IMR-90 (cell line): ENCODE measurements at regions not wholly inside any gene's neighbourhood (a gene's known extent, or its start where the extent isn't known, plus 50 kb on each side); places are given as distances from the start of the nearest gene placed in this dataset.
"Not testable (repeated sequence)": the region's sequence is repeated elsewhere in the genome, so short reads cannot be mapped to it uniquely, and the experiment has no call there.

Source experiments
- ATAC-seq: fragments of 200-7000 bp; cut with Tn5 transposase; 2 replicates; pipeline ENCODE4 v1.9.1; 2020; ENCODE audit warnings: low read depth, mild to moderate bottlenecking, moderate library complexity
- BruUV-seq: library from RNA; stranded (reverse); fragments of 400-500 nt; replicated peaks from 2 replicates; lab custom pipeline; 2021; lab: Mats Ljungman, UMichigan
- CTCF ChIA-PET: fragments of 300-600 bp; formaldehyde crosslinking; extraction: SDS; loops from one replicate; lab custom pipeline; 2021; ENCODE audit warnings: antibody characterized with exemption; lab: Yijun Ruan, JAX
- POLR2A ChIA-PET: fragments of 300-600 bp; sonication (Branson Sonifier 250); formaldehyde crosslinking; loops from one replicate; lab custom pipeline; 2022; ENCODE audit warnings: antibody characterized with exemption; ENCODE audit not compliant: unreplicated experiment; lab: Charles Lee
- DNase-seq: peaks from one replicate; pipeline ENCODE4 v3.0.0; 2013
- H2AFZ ChIP-seq: replicated peaks from 2 replicates; pipeline ENCODE3; 2013; ENCODE audit warnings: low read length, mild to moderate bottlenecking; ENCODE audit not compliant: poor library complexity
- H2AK5ac ChIP-seq: 2 replicates; pipeline ENCODE4 v1.6.1; 2013; ENCODE audit warnings: low read depth, low read length, inconsistent platforms
- H2AK9ac ChIP-seq: replicated peaks from 2 replicates; pipeline ENCODE3; 2013; ENCODE audit warnings: mild to moderate bottlenecking, low read depth, low read length, moderate library complexity; ENCODE audit not compliant: poor library complexity
- H2BK120ac ChIP-seq: 2 replicates; pipeline ENCODE4 v1.6.1; 2013; ENCODE audit warnings: low read depth, low read length, inconsistent platforms
- H2BK15ac ChIP-seq: 3 replicates; pipeline ENCODE4 v1.6.1; 2013; ENCODE audit warnings: low read depth, low read length, inconsistent platforms
- H2BK20ac ChIP-seq: 2 replicates; pipeline ENCODE4 v1.6.1; 2013; ENCODE audit warnings: low read depth, mild to moderate bottlenecking, inconsistent platforms, low read length, moderate library complexity
- H2BK5ac ChIP-seq: 2 replicates; pipeline ENCODE4 v1.6.1; 2013; ENCODE audit warnings: mild to moderate bottlenecking, low read depth, low read length, inconsistent platforms; ENCODE audit not compliant: poor library complexity, severe bottlenecking
- H3K14ac ChIP-seq: replicated peaks from 2 replicates; pipeline ENCODE4 v1.6.1; 2013; ENCODE audit warnings: low read depth, low read length, inconsistent platforms
- H3K18ac ChIP-seq: 2 replicates; pipeline ENCODE4 v1.6.1; 2013; ENCODE audit warnings: low read depth, low read length, control low read depth
- H3K23ac ChIP-seq: 2 replicates; pipeline ENCODE4 v1.6.1; 2013; ENCODE audit warnings: low read depth, low read length, inconsistent platforms
- H3K27ac ChIP-seq: 2 replicates; pipeline ENCODE4 v1.5.1; 2013; ENCODE audit warnings: mild to moderate bottlenecking, control low read depth, low read length; ENCODE audit not compliant: insufficient read depth
- H3K27me3 ChIP-seq: 2 replicates; pipeline ENCODE4 v1.6.1; 2013; ENCODE audit warnings: low read length; ENCODE audit not compliant: control insufficient read depth, insufficient read depth
- H3K36me3 ChIP-seq: 2 replicates; pipeline ENCODE4 v1.6.1; 2013; ENCODE audit warnings: low read length, mixed read lengths; ENCODE audit not compliant: control insufficient read depth, insufficient read depth
- H3K4ac ChIP-seq: 2 replicates; pipeline ENCODE4 v1.6.1; 2013; ENCODE audit warnings: low read depth, low read length, inconsistent platforms
- H3K4me1 ChIP-seq: 2 replicates; pipeline ENCODE4 v1.6.1; 2013; ENCODE audit warnings: low read length, mixed read lengths; ENCODE audit not compliant: control insufficient read depth, insufficient read depth
- H3K4me2 ChIP-seq: 2 replicates; pipeline ENCODE4 v1.6.1; 2013; ENCODE audit warnings: low read depth, mild to moderate bottlenecking, control low read depth, low read length, moderate library complexity
- H3K4me3 ChIP-seq: 2 replicates; pipeline ENCODE4 v1.5.1; 2013; ENCODE audit warnings: low read depth, mild to moderate bottlenecking, control low read depth, low read length, moderate library complexity; ENCODE audit not compliant: insufficient read depth
- H3K56ac ChIP-seq: 2 replicates; pipeline ENCODE4 v1.6.1; 2013; ENCODE audit warnings: low read length, inconsistent platforms; ENCODE audit not compliant: insufficient read depth; ENCODE audit errors: extremely low read depth
- H3K79me1 ChIP-seq, 2 experiments: 2 replicates each; pipeline ENCODE4 v1.6.1; 2013; ENCODE audit warnings: low read length in 2 of 2, inconsistent platforms in 1 of 2, low read depth in 1 of 2
- H3K9ac ChIP-seq: 2 replicates; pipeline ENCODE4 v1.6.1; 2013; ENCODE audit warnings: low read depth, low read length, control low read depth
- H3K9me1 ChIP-seq: 2 replicates; pipeline ENCODE4 v1.6.1; 2013; ENCODE audit warnings: low read length, inconsistent platforms; ENCODE audit not compliant: insufficient read depth
- H3K9me3 ChIP-seq: 2 replicates; pipeline ENCODE4 v1.6.1; 2013; ENCODE audit warnings: low read length; ENCODE audit not compliant: control insufficient read depth, insufficient read depth
- H4K20me1 ChIP-seq: 2 replicates; pipeline ENCODE4 v1.6.1; 2013; ENCODE audit warnings: low read length, inconsistent platforms; ENCODE audit not compliant: insufficient read depth
- H4K5ac ChIP-seq: 2 replicates; pipeline ENCODE4 v1.6.1; 2013; ENCODE audit warnings: mild to moderate bottlenecking, low read depth, low read length, control low read depth
- H4K8ac ChIP-seq, 2 experiments: 2 replicates each; pipeline ENCODE4 v1.6.1; 2013; ENCODE audit warnings: low read depth in 2 of 2, low read length in 2 of 2, control low read depth in 1 of 2, inconsistent platforms in 1 of 2
- H4K91ac ChIP-seq: 2 replicates; pipeline ENCODE4 v1.6.1; 2013; ENCODE audit warnings: low read depth, low read length, inconsistent platforms; ENCODE audit not compliant: insufficient read depth
- BHLHE40 ChIP-seq: fragments of 150-350 bp; IDR thresholded peaks from 2 replicates; pipeline ENCODE4 v1.6.1; 2016; ENCODE audit warnings: mild to moderate bottlenecking, low read depth, low read length
- FOS ChIP-seq: fragments of 150-350 bp; IDR thresholded peaks from 2 replicates; pipeline ENCODE4 v1.6.1; 2016; ENCODE audit warnings: low read depth, low read length
- MAFK ChIP-seq: IDR thresholded peaks from 2 replicates; pipeline ENCODE4 v1.6.1; 2012; ENCODE audit warnings: low read depth, low read length, improper control_type of control experiment
- WGBS, 2 experiments: methylation state at CpG; one replicate each; pipeline versions ENCODE4 v1.1.5 to v1.1.7; 2013; ENCODE audit warnings: missing lambda C conversion rate in 2 of 2; ENCODE audit not compliant: insufficient read length in 1 of 2; ENCODE audit errors: extremely low coverage in 2 of 2; 5-methylcytosine and 5-hydroxymethylcytosine counted together
- dilution Hi-C: fragments of 300-500 bp; cut with HindIII; formaldehyde crosslinking; loops from one replicate; pipeline ENCODE4 v1.14.3; 2018; ENCODE audit warnings: low sequenced_read_pairs; ENCODE audit not compliant: unreplicated experiment
- in situ Hi-C: fragments of 300-500 bp; cut with MboI; formaldehyde crosslinking; loops from 3 replicates; pipeline ENCODE4 v1.14.3; 2019; ENCODE audit warnings: low sequenced_read_pairs, inconsistent platforms, mixed read lengths
- intact Hi-C: fragments of 100-400 bp; cut with micrococcal nuclease; formaldehyde crosslinking; loops from 2 replicates; pipeline ENCODE4 v1.10.0; 2022

- in situ Hi-C loops (no loop called here), dilution Hi-C loops (no loop called here), intact Hi-C loops (no loop called here)
- no peak for TF ChIP-seq BHLHE40
- no peak for TF ChIP-seq FOS
- TF ChIP-seq MAFK, result no peak
- Histone ChIP-seq H3K4me1 (no peaks in the 10 kb centered on the region), H3K9ac (no peak overlapping the region), H3K27ac (no peak overlapping the region), H2AK5ac (no peak overlapping the region), H3K27me3 (no peaks in the 10 kb centered on the region), H3K4me3 (no peak overlapping the region), H3K4ac (no peak overlapping the region), H3K36me3 (no peaks in the 10 kb centered on the region), H4K8ac (no peak overlapping the region), H4K5ac (no peak overlapping the region; the same call in 1 of the 2 replicates), H4K20me1 (no peaks in the 10 kb centered on the region), H2BK120ac (no peak overlapping the region), H3K18ac (no peak overlapping the region; the same call in 1 of the 2 replicates), H3K9me1 (no peaks in the 10 kb centered on the region), H3K56ac (no peak overlapping the region; the same call in 1 of the 2 replicates), H2BK5ac (peak overlapping the region; percentile 29), H2BK20ac (no peak overlapping the region), H2AK9ac (no peak overlapping the region), H3K4me2 (no peak overlapping the region), H3K9me3 (no peaks in the 10 kb centered on the region), H3K79me1 (no peaks in the 10 kb centered on the region), H3K14ac (no peak overlapping the region), H4K91ac (no peak overlapping the region), H3K23ac (no peak overlapping the region), H2AFZ (no peak overlapping the region), H2BK15ac (no peak overlapping the region)
- DNase-seq (peak; percentile 29), ATAC-seq (peak; percentile 56)
- CTCF ChIA-PET, result no interaction called here
- BruUV-seq, result no TSS peak
- POLR2A ChIA-PET, result no interaction called here
Measured at GRCh38 chr4:28075401-28075956, 1214.8 kb downstream of the STIM2 start.

- POLR2A ChIA-PET, H2BK120ac ChIP-seq, intact Hi-C loops, dilution Hi-C loops, H2AFZ ChIP-seq, H3K79me1 ChIP-seq, H3K56ac ChIP-seq, BruUV-seq, H3K4me1 ChIP-seq, in situ Hi-C loops, H2AK5ac ChIP-seq, H3K9me1 ChIP-seq, CTCF ChIA-PET, H3K18ac ChIP-seq, H3K27ac ChIP-seq, H2AK9ac ChIP-seq, H4K20me1 ChIP-seq, H3K14ac ChIP-seq, H4K8ac ChIP-seq, H3K4me3 ChIP-seq, H3K4me2 ChIP-seq, H3K23ac ChIP-seq, H3K4ac ChIP-seq, H3K9ac ChIP-seq, DNase-seq, H3K27me3 ChIP-seq, H2BK15ac ChIP-seq, H4K91ac ChIP-seq, H3K36me3 ChIP-seq, H3K9me3 ChIP-seq, H2BK5ac ChIP-seq, H4K5ac ChIP-seq, H2BK20ac ChIP-seq, ATAC-seq: not testable (repeated sequence)
- 61% methylated on average over 4 of the region's 9 CpGs; no CpG with 5 or more reads in 1 of the 2 experiments for WGBS, 2 experiments
Measured at GRCh38 chr4:28077203-28077602, 1216.6 kb downstream of the STIM2 start.
